NCI-H460 (cell line): ENCODE measurements at regions not wholly inside any gene's neighbourhood (a gene's known extent, or its start where the extent isn't known, plus 50 kb on each side); places are given as distances from the start of the nearest gene placed in this dataset.
A peak's percentile ranks its signal among the peaks of the same experiment; 100 is the strongest.

Source experiments
- DNase-seq: peaks from one replicate; pipeline ENCODE4 v3.0.0-alpha.2; 2016; ENCODE audit warnings: low read depth; ENCODE audit errors: extremely low read depth

GRCh38 chr13:60282186-60282585 lies 114.8 kb upstream of the TDRD3 start:
- no peak for DNase-seq

GRCh38 chr13:60282708-60283107 lies 114.3 kb upstream of the TDRD3 start:
- no peak for DNase-seq

- no peak for DNase-seq
Observed at GRCh38 chr13:60286707-60287106, 110.3 kb upstream of the TDRD3 start.

GRCh38 chr13:60288569-60288968 lies 108.5 kb upstream of the TDRD3 start:
- DNase-seq: no peak

GRCh38 chr13:60303166-60303565 lies 93.9 kb upstream of the TDRD3 start:
- no peak for DNase-seq

GRCh38 chr13:60311527-60311926 lies 85.5 kb upstream of the TDRD3 start:
- DNase-seq: no peak

GRCh38 chr13:60312851-60313505 lies 84.0 kb upstream of the TDRD3 start:
- no peak for DNase-seq

- DNase-seq: no peak
Observed at GRCh38 chr13:60318186-60318585, 78.8 kb upstream of the TDRD3 start.

- no peak for DNase-seq
Observed at GRCh38 chr13:60324131-60324530, 72.9 kb upstream of the TDRD3 start.

- DNase-seq: no peak
Observed at GRCh38 chr13:60326273-60326672, 70.7 kb upstream of the TDRD3 start.

- no peak for DNase-seq
Observed at GRCh38 chr13:60327511-60327910, 69.5 kb upstream of the TDRD3 start.

- no peak for DNase-seq
Observed at GRCh38 chr13:60328073-60328472, 68.9 kb upstream of the TDRD3 start.

GRCh38 chr13:60329221-60329923 lies 67.6 kb upstream of the TDRD3 start:
- DNase-seq: peak; percentile 22

- DNase-seq: no peak
Observed at GRCh38 chr13:60331249-60332012, 65.6 kb upstream of the TDRD3 start.

- DNase-seq: no peak
Observed at GRCh38 chr13:60332682-60333081, 64.3 kb upstream of the TDRD3 start.

- DNase-seq: no peak
Observed at GRCh38 chr13:60334310-60334709, 62.7 kb upstream of the TDRD3 start.

GRCh38 chr13:60335531-60335930 lies 61.5 kb upstream of the TDRD3 start:
- DNase-seq: peak; percentile 2

- DNase-seq: no peak
Observed at GRCh38 chr13:60338754-60339153, 58.3 kb upstream of the TDRD3 start.

- DNase-seq: no peak
Observed at GRCh38 chr13:60343978-60344377, 53.0 kb upstream of the TDRD3 start.

- DNase-seq: no peak
Observed at GRCh38 chr13:60347174-60347573, 49.8 kb upstream of the TDRD3 start.
